CD14-positive monocyte (primary cell): ENCODE measurements at regions not wholly inside any gene's neighbourhood (a gene's known extent, or its start where the extent isn't known, plus 50 kb on each side); places are given as distances from the start of the nearest gene placed in this dataset.

Experiments used
- DNase-seq, 3 donors: peaks; one replicate each; pipeline ENCODE4 v3.0.0-alpha.2; 2011 to 2022
- H2AFZ ChIP-seq: 2 replicates; pipeline ENCODE4 v1.6.0; 2012; ENCODE audit warnings: mild to moderate bottlenecking, low read depth, low read length, inconsistent platforms; ENCODE audit not compliant: insufficient read depth, poor library complexity, severe bottlenecking
- H3K27ac ChIP-seq, 2 donors: 1 replicate in 1 of 2; 2 replicates in 1 of 2; pipeline ENCODE4 v1.5.1; 2012 to 2013; ENCODE audit warnings: low read length in 2 of 2, control low read depth in 1 of 2, inconsistent platforms in 1 of 2, low read depth in 1 of 2, mild to moderate bottlenecking in 1 of 2
- H3K27me3 ChIP-seq, 2 donors: one replicate each; pipeline versions ENCODE4 v1.6.0 to v1.6.1; 2011 to 2013; ENCODE audit warnings: low read length in 2 of 2; ENCODE audit not compliant: control insufficient read depth in 2 of 2, insufficient read depth in 2 of 2
- H3K36me3 ChIP-seq, 2 donors: replicated peaks in 1 of 2; 1 replicate in 1 of 2; 2 replicates in 1 of 2; pipeline versions ENCODE4 v1.5.1 to v1.6.1; 2012 to 2013; ENCODE audit warnings: low read length in 2 of 2, control low read depth in 1 of 2, inconsistent platforms in 1 of 2, mild to moderate bottlenecking in 1 of 2; ENCODE audit not compliant: insufficient read depth in 2 of 2, control insufficient read depth in 1 of 2
- H3K4me1 ChIP-seq, 2 donors: 1 replicate in 1 of 2; 2 replicates in 1 of 2; pipeline versions ENCODE4 v1.5.1 to v1.6.1; 2012 to 2013; ENCODE audit warnings: low read length in 2 of 2, control low read depth in 1 of 2, inconsistent platforms in 1 of 2, mild to moderate bottlenecking in 1 of 2, moderate library complexity in 1 of 2; ENCODE audit not compliant: insufficient read depth in 2 of 2, control insufficient read depth in 1 of 2
- H3K4me2 ChIP-seq: replicated peaks from 2 replicates; pipeline ENCODE3; 2012; ENCODE audit warnings: low read length, moderate library complexity, mild to moderate bottlenecking; ENCODE audit not compliant: poor library complexity, severe bottlenecking; ENCODE audit errors: extremely low read depth
- H3K4me3 ChIP-seq, 3 experiments: fragments of 200-600 bp in 1 of 3; sonication (generic) in 1 of 3; replicated peaks in 1 of 3; 1 replicate in 2 of 3; 2 replicates in 1 of 3; pipeline ENCODE4 v1.5.1; 2011 to 2013; ENCODE audit warnings: low read length in 3 of 3, mild to moderate bottlenecking in 3 of 3, control low read depth in 2 of 3, low read depth in 2 of 3, inconsistent platforms in 1 of 3, moderate library complexity in 1 of 3
- H3K79me2 ChIP-seq: 2 replicates; pipeline ENCODE4 v1.6.0; 2012; ENCODE audit warnings: mild to moderate bottlenecking, control low read depth, inconsistent platforms, low read length, moderate library complexity; ENCODE audit not compliant: insufficient read depth
- H3K9ac ChIP-seq: 2 replicates; pipeline ENCODE4 v1.6.0; 2017; ENCODE audit warnings: low read length, mild to moderate bottlenecking; ENCODE audit not compliant: insufficient read depth, poor library complexity, severe bottlenecking
- H3K9me3 ChIP-seq, 2 donors: replicated peaks in 1 of 2; 1 replicate in 1 of 2; 2 replicates in 1 of 2; pipeline versions ENCODE4 v1.5.1 to v1.6.1; 2012 to 2013; ENCODE audit warnings: low read length in 2 of 2, control low read depth in 1 of 2; ENCODE audit not compliant: control insufficient read depth in 1 of 2, insufficient read depth in 1 of 2
- H4K20me1 ChIP-seq: 2 replicates; pipeline ENCODE4 v1.6.0; 2012; ENCODE audit warnings: mild to moderate bottlenecking, low read length, control low read depth, moderate library complexity; ENCODE audit not compliant: insufficient read depth
- H3K27ac Mint-ChIP-seq, 7 donors: one replicate each; pipeline ENCODE4 v1.8.0; 2020; ENCODE audit warnings: mild to moderate bottlenecking in 7 of 7, mixed read lengths in 7 of 7, moderate library complexity in 6 of 7, inconsistent platforms in 2 of 7
- H3K27me3 Mint-ChIP-seq, 3 donors: one replicate each; pipeline ENCODE4 v1.8.0; 2021 to 2022; ENCODE audit warnings: low read depth in 3 of 3, mild to moderate bottlenecking in 3 of 3, mixed read lengths in 3 of 3, moderate library complexity in 3 of 3, inconsistent platforms in 1 of 3
- H3K36me3 Mint-ChIP-seq, 2 donors: one replicate each; pipeline ENCODE4 v1.8.0; 2020; ENCODE audit warnings: mixed read lengths in 2 of 2, inconsistent platforms in 1 of 2, mild to moderate bottlenecking in 1 of 2
- H3K4me1 Mint-ChIP-seq: one replicate; pipeline ENCODE4 v1.8.0; 2020; ENCODE audit warnings: mild to moderate bottlenecking, mixed read lengths
- H3K4me3 Mint-ChIP-seq, 2 donors: one replicate each; pipeline ENCODE4 v1.8.0; 2020; ENCODE audit warnings: mild to moderate bottlenecking in 2 of 2, mixed read lengths in 2 of 2, moderate library complexity in 1 of 2
- H3K9me3 Mint-ChIP-seq, 7 donors: one replicate each; pipeline ENCODE4 v1.8.0; 2020 to 2022; ENCODE audit warnings: mixed read lengths in 7 of 7, mild to moderate bottlenecking in 6 of 7, moderate library complexity in 6 of 7, inconsistent platforms in 2 of 7
- WGBS: methylation state at CpG from one replicate; pipeline ENCODE4 v1.1.5; 2013; ENCODE audit warnings: missing lambda C conversion rate; ENCODE audit not compliant: insufficient coverage; 5-methylcytosine and 5-hydroxymethylcytosine counted together
- intact Hi-C, 2 donors: fragments of 100-400 bp; cut with micrococcal nuclease; formaldehyde crosslinking; loops; one replicate each; pipeline versions ENCODE4 v1.15.0 to v1.15.1; 2023
- TF ChIP-seq, protein P1 (sequence below): fragments of 200-600 bp; IDR thresholded peaks from one replicate; pipeline ENCODE4 v1.8.0; 2022; ENCODE audit warnings: antibody characterized with exemption, mild to moderate bottlenecking

DNA sequence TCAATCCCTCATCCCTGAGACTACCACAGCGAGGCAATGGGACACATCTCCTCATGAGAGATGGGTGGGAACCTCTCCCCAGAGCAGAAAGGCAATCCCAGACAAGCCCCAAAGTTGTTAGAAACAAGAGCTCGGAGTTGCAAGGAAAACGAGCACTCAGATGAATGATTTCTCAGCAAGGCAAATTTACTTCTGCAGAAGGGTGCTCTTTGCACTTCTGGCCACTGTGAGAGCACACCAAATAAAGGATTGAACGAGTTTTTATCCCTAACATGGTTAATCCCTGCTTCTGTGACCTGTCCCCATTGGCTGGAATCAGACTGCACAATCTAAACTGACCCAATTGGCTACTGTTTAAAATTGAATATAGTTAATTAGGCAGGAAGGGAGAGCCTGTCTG lies 339.1 kb upstream of the POU1F1 start:
- H3K36me3 Mint-ChIP-seq: no peaks in the 10 kb centered on the region
- Histone ChIP-seq H3K36me3 (no peaks in the 10 kb centered on the region), H3K4me3 (no peak overlapping the region), H2AFZ (no peak overlapping the region), H3K4me1 (no peaks in the 10 kb centered on the region), H3K9ac (no peak overlapping the region), H3K4me2 (no peak overlapping the region), H3K79me2 (no peaks in the 10 kb centered on the region), H4K20me1 (no peaks in the 10 kb centered on the region), H3K27me3 (no peaks in the 10 kb centered on the region), H3K27ac (no peak overlapping the region), H3K9me3 (peaks cover 22 to 23% of the 10 kb centered on the region in 2 donors)
- TF ChIP-seq, protein P1, sequence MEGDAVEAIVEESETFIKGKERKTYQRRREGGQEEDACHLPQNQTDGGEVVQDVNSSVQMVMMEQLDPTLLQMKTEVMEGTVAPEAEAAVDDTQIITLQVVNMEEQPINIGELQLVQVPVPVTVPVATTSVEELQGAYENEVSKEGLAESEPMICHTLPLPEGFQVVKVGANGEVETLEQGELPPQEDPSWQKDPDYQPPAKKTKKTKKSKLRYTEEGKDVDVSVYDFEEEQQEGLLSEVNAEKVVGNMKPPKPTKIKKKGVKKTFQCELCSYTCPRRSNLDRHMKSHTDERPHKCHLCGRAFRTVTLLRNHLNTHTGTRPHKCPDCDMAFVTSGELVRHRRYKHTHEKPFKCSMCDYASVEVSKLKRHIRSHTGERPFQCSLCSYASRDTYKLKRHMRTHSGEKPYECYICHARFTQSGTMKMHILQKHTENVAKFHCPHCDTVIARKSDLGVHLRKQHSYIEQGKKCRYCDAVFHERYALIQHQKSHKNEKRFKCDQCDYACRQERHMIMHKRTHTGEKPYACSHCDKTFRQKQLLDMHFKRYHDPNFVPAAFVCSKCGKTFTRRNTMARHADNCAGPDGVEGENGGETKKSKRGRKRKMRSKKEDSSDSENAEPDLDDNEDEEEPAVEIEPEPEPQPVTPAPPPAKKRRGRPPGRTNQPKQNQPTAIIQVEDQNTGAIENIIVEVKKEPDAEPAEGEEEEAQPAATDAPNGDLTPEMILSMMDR: no peak
- H3K27ac Mint-ChIP-seq: no peak overlapping the region
- WGBS: 74% methylated on average over 3 of the region's 4 CpGs
- no peak overlapping the region for H3K4me3 Mint-ChIP-seq
- H3K9me3 Mint-ChIP-seq: peaks cover 16 to 44% (median 25%) of the 10 kb centered on the region in 7 donors
- DNase-seq: no peak
- no peaks in the 10 kb centered on the region for H3K27me3 Mint-ChIP-seq
- no peaks in the 10 kb centered on the region for H3K4me1 Mint-ChIP-seq
- intact Hi-C loops: loop anchor here in 1 of 2 donors (10.0 kb wide), 1 partner anchor 141 kb away; no protein-coding TSS in a partner anchor

GRCh38 chr3:87614998-87615397 lies 338.6 kb upstream of the POU1F1 start:
- Histone ChIP-seq H3K9ac (no peak overlapping the region), H2AFZ (no peak overlapping the region), H3K4me2 (no peak overlapping the region), H3K79me2 (no peaks in the 10 kb centered on the region), H3K36me3 (no peaks in the 10 kb centered on the region), H3K9me3 (peaks cover 22 to 23% of the 10 kb centered on the region in 2 donors), H3K4me1 (no peaks in the 10 kb centered on the region), H3K4me3 (no peak overlapping the region), H4K20me1 (no peaks in the 10 kb centered on the region), H3K27me3 (no peaks in the 10 kb centered on the region), H3K27ac (no peak overlapping the region)
- H3K27ac Mint-ChIP-seq: no peak overlapping the region
- peaks cover 15 to 48% (median 29%) of the 10 kb centered on the region in 7 donors for H3K9me3 Mint-ChIP-seq
- H3K36me3 Mint-ChIP-seq: no peaks in the 10 kb centered on the region
- no peak overlapping the region for H3K4me3 Mint-ChIP-seq
- H3K27me3 Mint-ChIP-seq: peaks cover 0 to 1% (median 0%) of the 10 kb centered on the region in 3 donors
- intact Hi-C loops: loop anchor here in 1 of 2 donors (10.0 kb wide), 1 partner anchor 140 kb away; no protein-coding TSS in a partner anchor
- WGBS: 89% methylated on average over 4 of the region's 4 CpGs
- DNase-seq: no peak
- TF ChIP-seq, protein P1: no peak
- no peaks in the 10 kb centered on the region for H3K4me1 Mint-ChIP-seq
